Activated CD8-positive, alpha-beta T cell treated with anti-CD3 and anti-CD28 coated beads, Interleukin-2, amount 10 ng/mL, durations not matched to agents 7 days and 5 days (primary cell): ENCODE measurements at regions not wholly inside any gene's neighbourhood (a gene's known extent, or its start where the extent isn't known, plus 50 kb on each side); places are given as distances from the start of the nearest gene placed in this dataset.

Experiments
- ATAC-seq: fragments of 150-1000 bp; cut with Tn5 transposase; one replicate; pipeline ENCODE4 v1.10.0; 2021; ENCODE audit warnings: moderate library complexity
- CTCF ChIA-PET: fragments of 350-600 bp; sonication (Branson Sonifier 250); formaldehyde crosslinking; loops from one replicate; lab custom pipeline; 2021; ENCODE audit warnings: antibody characterized with exemption; lab: Charles Lee
- POLR2A ChIA-PET: fragments of 350-600 bp; sonication (Branson Sonifier 250); formaldehyde crosslinking; loops from one replicate; lab custom pipeline; 2021; ENCODE audit warnings: antibody characterized with exemption; lab: Charles Lee
- DNase-seq: peaks from one replicate; pipeline ENCODE4 v3.0.0-alpha.2; 2020
- H3K27ac Mint-ChIP-seq: one replicate; pipeline ENCODE4 v1.8.0; 2021; ENCODE audit warnings: mild to moderate bottlenecking, mixed read lengths
- H3K27me3 Mint-ChIP-seq: one replicate; pipeline ENCODE4 v1.8.0; 2021; ENCODE audit warnings: low read depth, mixed read lengths
- H3K36me3 Mint-ChIP-seq: one replicate; pipeline ENCODE4 v1.8.0; 2021; ENCODE audit warnings: low read depth, mixed read lengths
- H3K4me1 Mint-ChIP-seq: one replicate; pipeline ENCODE4 v1.8.0; 2021; ENCODE audit warnings: low read depth, mixed read lengths
- H3K4me3 Mint-ChIP-seq: one replicate; pipeline ENCODE4 v1.8.0; 2021; ENCODE audit warnings: mild to moderate bottlenecking, mixed read lengths
- H3K9me3 Mint-ChIP-seq: one replicate; pipeline ENCODE4 v1.8.0; 2022; ENCODE audit warnings: mixed read lengths; ENCODE audit not compliant: insufficient read depth

- ChIA-PET CTCF (interaction anchor here (1.1 kb wide), 1 partner anchor 12 kb away, joined by 4 read pairs; no protein-coding TSS in a partner anchor), POLR2A (no interaction called here)
- no peaks in the 10 kb centered on the region for H3K4me1 Mint-ChIP-seq
- ATAC-seq (no peak), DNase-seq (no peak)
- H3K9me3 Mint-ChIP-seq = no peaks in the 10 kb centered on the region
- no peaks in the 10 kb centered on the region for H3K36me3 Mint-ChIP-seq
- no peak overlapping the region for H3K4me3 Mint-ChIP-seq
- no peak overlapping the region for H3K27ac Mint-ChIP-seq
- H3K27me3 Mint-ChIP-seq = no peaks in the 10 kb centered on the region
Observed at GRCh38 chr15:95247071-95247984, 1016.0 kb downstream of the MCTP2 start.

DNA sequence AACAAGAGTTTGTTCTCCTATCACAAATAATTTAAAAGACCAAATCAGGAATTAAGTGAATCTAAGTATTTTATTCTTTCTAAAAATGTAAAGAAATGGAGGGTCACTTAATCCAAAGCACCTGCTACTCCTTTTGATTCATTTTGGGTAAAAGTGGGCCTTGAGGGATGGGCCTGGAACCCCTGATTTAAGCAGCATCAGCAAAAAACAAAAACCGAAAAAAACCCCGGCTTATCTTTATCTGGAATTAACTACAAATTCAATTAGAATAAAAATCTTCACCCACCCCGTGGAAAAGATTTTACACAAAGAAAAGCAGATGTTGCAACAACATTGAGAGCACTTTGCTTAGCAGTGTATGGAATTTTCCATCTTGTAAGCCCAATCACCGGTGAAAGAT lies 1018.2 kb downstream of the MCTP2 start:
- Mint-ChIP-seq H3K27ac (no peak overlapping the region), H3K36me3 (no peaks in the 10 kb centered on the region), H3K4me3 (no peak overlapping the region), H3K9me3 (no peaks in the 10 kb centered on the region), H3K27me3 (peaks cover 6% of the 10 kb centered on the region), H3K4me1 (no peaks in the 10 kb centered on the region)
- ATAC-seq = no peak
- ChIA-PET CTCF (no interaction called here), POLR2A (no interaction called here)
- DNase-seq = no peak

DNA sequence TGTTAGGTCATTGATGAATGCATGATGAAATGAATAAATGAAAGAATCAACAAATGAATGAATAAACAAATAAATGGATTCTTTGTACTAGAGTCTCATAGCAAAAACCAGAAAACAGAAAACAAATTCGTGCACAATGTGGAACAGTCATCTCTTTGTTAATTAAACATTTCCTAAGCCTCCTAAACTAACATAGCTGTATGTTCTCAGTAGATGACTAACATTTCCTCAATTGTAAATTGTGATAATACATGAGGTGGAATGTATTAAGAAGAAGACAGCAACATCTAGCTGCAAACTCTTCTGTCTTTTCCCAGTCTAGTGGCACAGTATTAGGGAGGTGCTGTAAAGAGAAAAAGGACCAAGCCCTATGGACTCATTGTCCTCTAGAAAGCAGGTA lies 1021.0 kb downstream of the MCTP2 start:
- Mint-ChIP-seq H3K4me3 (no peak overlapping the region), H3K9me3 (no peaks in the 10 kb centered on the region), H3K27ac (no peak overlapping the region), H3K4me1 (no peaks in the 10 kb centered on the region), H3K27me3 (peaks cover 22% of the 10 kb centered on the region), H3K36me3 (no peaks in the 10 kb centered on the region)
- ATAC-seq (no peak), DNase-seq (no peak)
- CTCF ChIA-PET = no interaction called here
- POLR2A ChIA-PET = no interaction called here

GRCh38 chr15:95254263-95254662 lies 1022.9 kb downstream of the MCTP2 start:
- DNase-seq (no peak), ATAC-seq (no peak)
- H3K27ac Mint-ChIP-seq = no peak overlapping the region
- ChIA-PET CTCF (no interaction called here), POLR2A (no interaction called here)
- no peaks in the 10 kb centered on the region for H3K4me1 Mint-ChIP-seq
- peaks cover 34% of the 10 kb centered on the region for H3K27me3 Mint-ChIP-seq
- H3K4me3 Mint-ChIP-seq = no peak overlapping the region
- H3K36me3 Mint-ChIP-seq = no peaks in the 10 kb centered on the region
- no peaks in the 10 kb centered on the region for H3K9me3 Mint-ChIP-seq

- CTCF ChIA-PET = interaction anchor here (0.8 to 2.5 kb wide), 20 partner anchors 10 to 1975 kb away, joined by 3 to 44 read pairs (median 3); no protein-coding TSS in a partner anchor
- peaks cover 7% of the 10 kb centered on the region for H3K4me1 Mint-ChIP-seq
- no peaks in the 10 kb centered on the region for H3K36me3 Mint-ChIP-seq
- H3K27me3 Mint-ChIP-seq = peaks cover 53% of the 10 kb centered on the region
- ATAC-seq (peak; percentile 68), DNase-seq (peak; percentile 73)
- POLR2A ChIA-PET = no interaction called here
- H3K27ac Mint-ChIP-seq = no peak overlapping the region
- no peaks in the 10 kb centered on the region for H3K9me3 Mint-ChIP-seq
- H3K4me3 Mint-ChIP-seq = no peak overlapping the region
Observed at GRCh38 chr15:95259513-95259912, 1028.2 kb downstream of the MCTP2 start.

GRCh38 chr15:95259965-95260364 lies 1028.6 kb downstream of the MCTP2 start:
- H3K27ac Mint-ChIP-seq = no peak overlapping the region
- no peak overlapping the region for H3K4me3 Mint-ChIP-seq
- no peaks in the 10 kb centered on the region for H3K9me3 Mint-ChIP-seq
- CTCF ChIA-PET = interaction anchor here (0.8 to 2.5 kb wide), 20 partner anchors 10 to 1975 kb away, joined by 3 to 44 read pairs (median 3); no protein-coding TSS in a partner anchor
- peaks cover 7% of the 10 kb centered on the region for H3K4me1 Mint-ChIP-seq
- peaks cover 51% of the 10 kb centered on the region for H3K27me3 Mint-ChIP-seq
- POLR2A ChIA-PET = interaction anchor here (0.6 kb wide), 1 partner anchor 57 kb away, joined by 3 read pairs; no protein-coding TSS in a partner anchor
- ATAC-seq (peak; percentile 36), DNase-seq (no peak)
- H3K36me3 Mint-ChIP-seq = no peaks in the 10 kb centered on the region

GRCh38 chr15:95260856-95261255 lies 1029.5 kb downstream of the MCTP2 start:
- Mint-ChIP-seq H3K4me3 (no peak overlapping the region), H3K27ac (peak overlapping the region; percentile 6), H3K4me1 (peaks cover 14% of the 10 kb centered on the region), H3K36me3 (no peaks in the 10 kb centered on the region), H3K9me3 (peaks cover under 1% of the 10 kb centered on the region), H3K27me3 (peaks cover 51% of the 10 kb centered on the region)
- CTCF ChIA-PET = interaction anchor here (1.1 to 2.5 kb wide), 5 partner anchors 9 to 1066 kb away, joined by 3 to 44 read pairs (median 4); no protein-coding TSS in a partner anchor
- no peak for ATAC-seq
- DNase-seq = no peak
- POLR2A ChIA-PET = interaction anchor here (0.7 kb wide), 1 partner anchor 485 kb away, joined by 3 read pairs; no protein-coding TSS in a partner anchor

DNA sequence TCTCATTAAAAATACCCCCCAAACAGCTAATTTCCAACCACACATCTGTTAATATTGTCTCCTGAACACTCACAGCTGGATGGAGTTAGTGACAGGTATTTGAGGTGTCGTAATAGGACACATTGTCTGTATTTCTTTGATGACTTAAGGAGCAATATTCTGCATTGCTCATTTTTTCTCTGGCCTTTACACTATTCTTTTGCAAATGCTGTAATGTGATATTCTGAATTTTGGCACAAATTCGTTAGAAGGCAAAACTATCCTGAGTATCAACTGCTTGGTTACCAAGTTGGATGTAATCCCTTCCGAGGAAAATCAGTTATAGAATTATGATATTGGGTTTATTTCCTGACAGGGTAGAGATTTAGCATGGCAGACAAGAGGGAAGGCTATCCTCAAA lies 1030.2 kb downstream of the MCTP2 start:
- ChIA-PET CTCF (no interaction called here), POLR2A (interaction anchor here (0.7 kb wide), 1 partner anchor 485 kb away, joined by 3 read pairs; no protein-coding TSS in a partner anchor)
- H3K9me3 Mint-ChIP-seq = peaks cover 8% of the 10 kb centered on the region
- no peak overlapping the region for H3K4me3 Mint-ChIP-seq
- no peaks in the 10 kb centered on the region for H3K36me3 Mint-ChIP-seq
- peaks cover 48% of the 10 kb centered on the region for H3K27me3 Mint-ChIP-seq
- no peak for DNase-seq
- peaks cover 21% of the 10 kb centered on the region for H3K4me1 Mint-ChIP-seq
- ATAC-seq = no peak
- H3K27ac Mint-ChIP-seq = no peak overlapping the region

DNA sequence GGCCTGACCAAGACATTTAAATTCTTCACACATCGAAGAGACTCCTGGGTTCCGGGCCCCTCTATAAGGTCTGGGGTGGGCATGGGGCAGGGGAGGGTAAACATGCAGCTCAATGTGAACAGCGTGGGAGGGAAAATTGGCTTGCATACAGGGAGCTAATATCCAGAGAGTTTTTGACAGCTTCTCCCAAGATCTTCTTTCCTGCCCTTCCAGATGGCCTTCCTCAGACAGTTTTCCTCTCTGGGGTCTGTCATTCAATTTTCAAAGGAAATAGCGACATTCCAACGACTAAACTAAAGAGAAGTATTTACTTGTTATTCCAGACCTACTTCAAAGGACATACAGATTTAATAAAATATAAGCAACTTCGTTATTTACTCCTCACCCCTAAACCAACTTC lies 1030.6 kb downstream of the MCTP2 start:
- CTCF ChIA-PET = no interaction called here
- Mint-ChIP-seq H3K27me3 (peaks cover 49% of the 10 kb centered on the region), H3K4me3 (no peak overlapping the region), H3K4me1 (peaks cover 21% of the 10 kb centered on the region), H3K27ac (no peak overlapping the region), H3K9me3 (peaks cover 9% of the 10 kb centered on the region), H3K36me3 (no peaks in the 10 kb centered on the region)
- POLR2A ChIA-PET = no interaction called here
- no peak for DNase-seq
- no peak for ATAC-seq

GRCh38 chr15:95262866-95263564 lies 1031.7 kb downstream of the MCTP2 start:
- no peak overlapping the region for H3K27ac Mint-ChIP-seq
- ATAC-seq (no peak), DNase-seq (no peak)
- ChIA-PET CTCF (no interaction called here), POLR2A (no interaction called here)
- peaks cover 26% of the 10 kb centered on the region for H3K4me1 Mint-ChIP-seq
- H3K4me3 Mint-ChIP-seq = no peak overlapping the region
- peaks cover 9% of the 10 kb centered on the region for H3K9me3 Mint-ChIP-seq
- H3K36me3 Mint-ChIP-seq = no peaks in the 10 kb centered on the region
- H3K27me3 Mint-ChIP-seq = peaks cover 49% of the 10 kb centered on the region

GRCh38 chr15:95263751-95264150 lies 1032.4 kb downstream of the MCTP2 start:
- no peak overlapping the region for H3K27ac Mint-ChIP-seq
- no peak for DNase-seq
- POLR2A ChIA-PET = no interaction called here
- CTCF ChIA-PET = no interaction called here
- peaks cover 26% of the 10 kb centered on the region for H3K4me1 Mint-ChIP-seq
- H3K9me3 Mint-ChIP-seq = peaks cover 9% of the 10 kb centered on the region
- H3K36me3 Mint-ChIP-seq = no peaks in the 10 kb centered on the region
- no peak overlapping the region for H3K4me3 Mint-ChIP-seq
- ATAC-seq = no peak
- H3K27me3 Mint-ChIP-seq = peaks cover 48% of the 10 kb centered on the region
